SU-DHL-6 (cell line): ENCODE measurements at regions not wholly inside any gene's neighbourhood (a gene's known extent, or its start where the extent isn't known, plus 50 kb on each side); places are given as distances from the start of the nearest gene placed in this dataset.
"Not testable (repeated sequence)": the region's sequence is repeated elsewhere in the genome, so short reads cannot be mapped to it uniquely, and the experiment has no call there.

Source experiments
- H2AFZ ChIP-seq: fragments of 200-600 bp; sonication (generic); 2 replicates; pipeline ENCODE4 v1.6.1; 2014; ENCODE audit warnings: low read depth, mild to moderate bottlenecking, moderate library complexity, mixed read lengths, antibody characterized with exemption, low read length; ENCODE audit not compliant: severe bottlenecking
- H3F3A ChIP-seq: fragments of 200-600 bp; shearing (Covaris generic); 2 replicates; pipeline ENCODE4 v1.6.0; 2016; ENCODE audit warnings: antibody characterized with exemption, mild to moderate bottlenecking; ENCODE audit not compliant: insufficient read depth
- H3K27ac ChIP-seq: fragments of 200-600 bp; sonication (generic); 2 replicates; pipeline ENCODE4 v1.5.1; 2016; ENCODE audit warnings: low read depth, mild to moderate bottlenecking, low read length, moderate library complexity, mixed read lengths
- H3K27me3 ChIP-seq: fragments of 200-600 bp; sonication (generic), shearing (Covaris generic); 2 replicates; pipeline ENCODE4 v1.6.0; 2014; ENCODE audit warnings: mild to moderate bottlenecking, low read length
- H3K36me3 ChIP-seq: fragments of 200-600 bp; sonication (generic); 2 replicates; pipeline ENCODE4 v1.6.1; 2014; ENCODE audit warnings: mild to moderate bottlenecking, low read length, mixed read lengths
- H3K4me2 ChIP-seq: fragments of 300-600, 200-600 bp; shearing (Covaris generic), sonication (generic); 2 replicates; pipeline ENCODE4 v1.6.0; 2014; ENCODE audit warnings: low read length, low read depth, mild to moderate bottlenecking; ENCODE audit not compliant: poor library complexity, severe bottlenecking
- H3K4me3 ChIP-seq: fragments of 200-600 bp; sonication (generic); 2 replicates; pipeline ENCODE4 v1.5.1; 2014; ENCODE audit warnings: antibody characterized with exemption, low read length, mild to moderate bottlenecking, mixed read lengths; ENCODE audit not compliant: insufficient read depth, poor library complexity, severe bottlenecking
- H3K79me2 ChIP-seq: fragments of 200-600 bp; sonication (generic); 2 replicates; pipeline ENCODE4 v1.6.1; 2014; ENCODE audit warnings: mild to moderate bottlenecking, low read length, moderate library complexity; ENCODE audit not compliant: insufficient read depth
- H3K9ac ChIP-seq: fragments of 200-600 bp; sonication (generic); 2 replicates; pipeline ENCODE4 v1.7.0; 2014; ENCODE audit warnings: mild to moderate bottlenecking, low read length
- H3K9me2 ChIP-seq: fragments of 200-600 bp; sonication (generic); replicated peaks from 2 replicates; pipeline ENCODE4 v1.6.1; 2014; ENCODE audit warnings: low read length; ENCODE audit not compliant: insufficient read depth
- H3K9me3 ChIP-seq: fragments of 200-600 bp; sonication (generic); 2 replicates; pipeline ENCODE4 v1.6.1; 2014; ENCODE audit warnings: low read length, mixed read lengths; ENCODE audit not compliant: insufficient read depth
- H4K20me1 ChIP-seq: fragments of 200-600 bp; sonication (generic); 2 replicates; pipeline ENCODE4 v1.6.1; 2014; ENCODE audit warnings: low read depth, mild to moderate bottlenecking, antibody characterized with exemption, low read length, moderate library complexity, mixed read lengths
- CTCF ChIP-seq: fragments of 200-600 bp; sonication (generic); IDR thresholded peaks from one replicate; pipeline ENCODE4 v1.5.1; 2017; ENCODE audit warnings: antibody characterized with exemption, mild to moderate bottlenecking, low read length, moderate library complexity; ENCODE audit not compliant: insufficient read depth, poor library complexity, severe bottlenecking
- EZH2phosphoT487 ChIP-seq: fragments of 200-600 bp; sonication (generic), shearing (Covaris generic); conservative IDR thresholded peaks from 2 replicates; pipeline ENCODE4 v1.6.1; 2018; ENCODE audit warnings: mild to moderate bottlenecking, antibody characterized with exemption, low read length, moderate library complexity, mixed read lengths

GRCh38 chr5:36395260-36395659 is 93.6 kb upstream of the RANBP3L start:
- H3K79me2 ChIP-seq: no peaks in the 10 kb centered on the region
- no peaks in the 10 kb centered on the region for H3K9me3 ChIP-seq
- H3K27ac ChIP-seq: no peak overlapping the region
- no peaks in the 10 kb centered on the region for H4K20me1 ChIP-seq
- no peak overlapping the region for H3K4me2 ChIP-seq
- no peaks in the 10 kb centered on the region for H3K36me3 ChIP-seq
- no peaks in the 10 kb centered on the region for H3K27me3 ChIP-seq
- no peaks in the 10 kb centered on the region for H3K9me2 ChIP-seq
- TF ChIP-seq EZH2phosphoT487: no peak
- TF ChIP-seq CTCF: no peak
- no peak overlapping the region for H3K9ac ChIP-seq
- H3F3A ChIP-seq: no peaks in the 10 kb centered on the region
- H3K4me3 ChIP-seq: no peak overlapping the region
- no peak overlapping the region for H2AFZ ChIP-seq

GRCh38 chr5:36395947-36396346 is 94.2 kb upstream of the RANBP3L start:
- not testable (repeated sequence) for H2AFZ ChIP-seq, H3K9ac ChIP-seq, H3K4me2 ChIP-seq

GRCh38 chr5:36396640-36397039 is 94.9 kb upstream of the RANBP3L start:
- Histone ChIP-seq H3K36me3 (no peaks in the 10 kb centered on the region), H2AFZ (no peak overlapping the region), H3K9me3 (no peaks in the 10 kb centered on the region), H3K27me3 (no peaks in the 10 kb centered on the region), H3K4me3 (no peak overlapping the region), H3K9me2 (no peaks in the 10 kb centered on the region), H3K27ac (no peak overlapping the region), H3K9ac (no peak overlapping the region), H3K79me2 (no peaks in the 10 kb centered on the region), H3K4me2 (no peak overlapping the region), H4K20me1 (no peaks in the 10 kb centered on the region), H3F3A (no peaks in the 10 kb centered on the region)
- TF ChIP-seq EZH2phosphoT487: no peak
- TF ChIP-seq CTCF: no peak

More at GRCh38 chr5:36395947-36396346, 94.2 kb upstream of the RANBP3L start:
- not testable (repeated sequence) for H3K27ac ChIP-seq, H3F3A ChIP-seq, H3K79me2 ChIP-seq, H3K9me2 ChIP-seq, H3K27me3 ChIP-seq, H3K36me3 ChIP-seq, H3K9me3 ChIP-seq, H4K20me1 ChIP-seq, H3K4me3 ChIP-seq

- Histone ChIP-seq H3F3A (no peaks in the 10 kb centered on the region), H3K79me2 (no peaks in the 10 kb centered on the region), H3K36me3 (no peaks in the 10 kb centered on the region), H3K27me3 (no peaks in the 10 kb centered on the region), H3K9ac (no peak overlapping the region), H2AFZ (no peak overlapping the region), H3K4me2 (no peak overlapping the region), H3K9me2 (no peaks in the 10 kb centered on the region), H4K20me1 (no peaks in the 10 kb centered on the region), H3K27ac (no peak overlapping the region), H3K4me3 (no peak overlapping the region), H3K9me3 (no peaks in the 10 kb centered on the region)
- TF ChIP-seq EZH2phosphoT487: no peak
- TF ChIP-seq CTCF: no peak
Measured at GRCh38 chr5:36397901-36398536, 96.3 kb upstream of the RANBP3L start.
